ENCODE measurements at regions not wholly inside any gene's neighbourhood (a gene's known extent, or its start where the extent isn't known, plus 50 kb on each side); places are given as distances from the start of the nearest gene placed in this dataset.
"Not testable (repeated sequence)": the region's sequence is repeated elsewhere in the genome, so short reads cannot be mapped to it uniquely, and the experiment has no call there.

- not testable (repeated sequence) for DNase-seq
These were observed 110.5 kb upstream of the ZFP64 start for GRCh38 chr20:52302051-52302450.

- no peak for DNase-seq
These were observed 104.0 kb upstream of the ZFP64 start for GRCh38 chr20:52295556-52295955.

- DNase-seq: no peak
These were observed 102.6 kb upstream of the ZFP64 start for GRCh38 chr20:52294106-52294628.

GRCh38 chr20:52291109-52291508 lies 99.5 kb upstream of the ZFP64 start:
- DNase-seq: no peak

- DNase-seq: no peak
These were observed 99.0 kb upstream of the ZFP64 start for GRCh38 chr20:52290569-52290968.

GRCh38 chr20:52289956-52290565 lies 98.5 kb upstream of the ZFP64 start:
- DNase-seq: no peak

GRCh38 chr20:52280407-52280806 lies 88.8 kb upstream of the ZFP64 start:
- DNase-seq: no peak

- no peak for DNase-seq
These were observed 88.1 kb upstream of the ZFP64 start for GRCh38 chr20:52279706-52280105.

- no peak for DNase-seq
These were observed 83.7 kb upstream of the ZFP64 start for GRCh38 chr20:52275181-52275691.

GRCh38 chr20:52270696-52271095 lies 79.1 kb upstream of the ZFP64 start:
- no peak for DNase-seq

GRCh38 chr20:52270001-52270606 lies 78.5 kb upstream of the ZFP64 start:
- no peak for DNase-seq

GRCh38 chr20:52269321-52269720 lies 77.7 kb upstream of the ZFP64 start:
- DNase-seq: no peak

- DNase-seq: no peak
These were observed 76.7 kb upstream of the ZFP64 start for GRCh38 chr20:52268184-52268749.

- no peak for DNase-seq
These were observed 75.8 kb upstream of the ZFP64 start for GRCh38 chr20:52267418-52267817.

GRCh38 chr20:52263757-52264156 lies 72.2 kb upstream of the ZFP64 start:
- DNase-seq: no peak

GRCh38 chr20:52261792-52262191 lies 70.2 kb upstream of the ZFP64 start:
- DNase-seq: no peak

GRCh38 chr20:52259295-52259694 lies 67.7 kb upstream of the ZFP64 start:
- DNase-seq: no peak

GRCh38 chr20:52256454-52256853 lies 64.9 kb upstream of the ZFP64 start:
- DNase-seq: no peak

GRCh38 chr20:52252664-52253063 lies 61.1 kb upstream of the ZFP64 start:
- no peak for DNase-seq

GRCh38 chr20:52251827-52252226 lies 60.2 kb upstream of the ZFP64 start:
- no peak for DNase-seq

- DNase-seq: no peak
These were observed 59.6 kb upstream of the ZFP64 start for GRCh38 chr20:52251136-52251700.

GRCh38 chr20:52247548-52247947 lies 56.0 kb upstream of the ZFP64 start:
- DNase-seq: no peak

- DNase-seq: no peak
These were observed 54.8 kb upstream of the ZFP64 start for GRCh38 chr20:52246366-52246765.

- DNase-seq: no peak
These were observed 53.1 kb upstream of the ZFP64 start for GRCh38 chr20:52244702-52245101.

Data from activated effector memory CD4-positive, alpha-beta T cell treated with anti-CD3 and anti-CD28 coated beads, Interleukin-2, amount 50 U/mL, for 16 hours (primary cell).